Activated naive CD4-positive, alpha-beta T cell treated with anti-CD3 and anti-CD28 coated beads, Interleukin-2, amount 50 U/mL, for 16 hours (primary cell): ENCODE measurements at regions not wholly inside any gene's neighbourhood (a gene's known extent, or its start where the extent isn't known, plus 50 kb on each side); places are given as distances from the start of the nearest gene placed in this dataset.
A peak's percentile ranks its signal among the peaks of the same experiment; 100 is the strongest.

Source experiments
- DNase-seq: peaks from one replicate; pipeline ENCODE4 v3.0.0-alpha.2; 2020

- DNase-seq = no peak
These were observed 100.3 kb upstream of the ANKH start for GRCh38 chr5:14971873-14972272.

GRCh38 chr5:14968796-14969195, 97.2 kb upstream of the ANKH start:
- no peak for DNase-seq

GRCh38 chr5:14967166-14967565, 95.6 kb upstream of the ANKH start:
- DNase-seq = no peak

- no peak for DNase-seq
These were observed 94.2 kb upstream of the ANKH start for GRCh38 chr5:14965815-14966214.

GRCh38 chr5:14962604-14963003, 91.0 kb upstream of the ANKH start:
- DNase-seq = no peak

- DNase-seq = no peak
These were observed 88.5 kb upstream of the ANKH start for GRCh38 chr5:14960120-14960462.

GRCh38 chr5:14959399-14960119, 88.0 kb upstream of the ANKH start:
- DNase-seq = no peak

- DNase-seq = no peak
These were observed 86.6 kb upstream of the ANKH start for GRCh38 chr5:14958188-14958587.

GRCh38 chr5:14956423-14957046, 85.0 kb upstream of the ANKH start:
- no peak for DNase-seq

- DNase-seq = no peak
These were observed 83.2 kb upstream of the ANKH start for GRCh38 chr5:14954616-14955343.

GRCh38 chr5:14954216-14954615, 82.6 kb upstream of the ANKH start:
- no peak for DNase-seq

- no peak for DNase-seq
These were observed 81.6 kb upstream of the ANKH start for GRCh38 chr5:14953075-14953607.

GRCh38 chr5:14948383-14948782, 76.8 kb upstream of the ANKH start:
- no peak for DNase-seq

- DNase-seq = peak; percentile 23
These were observed 75.4 kb upstream of the ANKH start for GRCh38 chr5:14946815-14947620.

GRCh38 chr5:14945450-14945849, 73.9 kb upstream of the ANKH start:
- DNase-seq = no peak

- DNase-seq = no peak
These were observed 73.4 kb upstream of the ANKH start for GRCh38 chr5:14944996-14945395.

- no peak for DNase-seq
These were observed 72.8 kb upstream of the ANKH start for GRCh38 chr5:14944350-14944739.

GRCh38 chr5:14942212-14942611, 70.6 kb upstream of the ANKH start:
- DNase-seq = no peak

GRCh38 chr5:14937254-14937653, 65.7 kb upstream of the ANKH start:
- DNase-seq = no peak

- DNase-seq = no peak
These were observed 65.0 kb upstream of the ANKH start for GRCh38 chr5:14936588-14936987.

- DNase-seq = no peak
These were observed 63.8 kb upstream of the ANKH start for GRCh38 chr5:14935341-14935740.

- no peak for DNase-seq
These were observed 61.4 kb upstream of the ANKH start for GRCh38 chr5:14932902-14933469.

GRCh38 chr5:14930486-14930885, 58.9 kb upstream of the ANKH start:
- no peak for DNase-seq
